Gastrocnemius medialis (tissue), 4 donors: ENCODE measurements at regions not wholly inside any gene's neighbourhood (a gene's known extent, or its start where the extent isn't known, plus 50 kb on each side); places are given as distances from the start of the nearest gene placed in this dataset.

Source experiments
- CTCF ChIP-seq, 5 experiments: fragments of 450-650 bp in 3 of 5; fragments of 200-600 bp in 2 of 5; sonication (generic) in 2 of 5; IDR thresholded peaks in 4 of 5; conservative IDR thresholded peaks in 1 of 5; 1 replicate in 4 of 5; 2 replicates in 1 of 5; pipeline ENCODE4 v1.5.1; 2016 to 2019; ENCODE audit warnings: antibody characterized with exemption in 5 of 5, mild to moderate bottlenecking in 3 of 5, moderate library complexity in 3 of 5
- POLR2A ChIP-seq, 2 donors: fragments of 450-650 bp; IDR thresholded peaks; one replicate each; pipeline ENCODE4 v1.6.1; 2017; ENCODE audit warnings: antibody characterized with exemption in 2 of 2, mild to moderate bottlenecking in 2 of 2, moderate library complexity in 2 of 2

DNA sequence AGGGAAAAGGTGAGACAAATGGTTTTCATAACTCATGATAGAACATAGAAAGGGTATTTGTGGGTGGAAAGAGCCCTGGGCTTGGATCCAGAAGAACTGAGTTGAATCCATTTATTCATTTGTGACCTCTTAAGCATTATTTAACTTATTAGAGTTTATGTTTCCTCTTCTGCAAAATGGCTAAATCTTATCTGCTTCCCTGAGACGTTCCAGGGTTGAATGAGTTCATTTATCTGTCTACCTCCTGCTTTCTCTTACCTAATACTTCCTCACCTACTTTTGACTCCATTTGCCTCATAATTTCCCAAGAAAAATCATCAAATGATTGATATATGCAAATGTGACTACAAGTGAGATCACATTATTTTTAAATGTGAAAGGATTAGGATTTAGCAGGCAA lies 152.7 kb upstream of the GAS1 start:
- TF ChIP-seq CTCF (IDR thresholded peaks at IDR 0.05 in 4 of 5, conservative IDR thresholded peaks at IDR 0.05 in 1 of 5) (no peak), POLR2A (IDR thresholded peaks at IDR 0.05) (no peak)
